LoVo (cell line): ENCODE measurements at regions not wholly inside any gene's neighbourhood (a gene's known extent, or its start where the extent isn't known, plus 50 kb on each side); places are given as distances from the start of the nearest gene placed in this dataset.

Experiments used
- DNase-seq: peaks from one replicate; pipeline ENCODE4 v3.0.0-alpha.2; 2016; ENCODE audit warnings: low spot score

DNA sequence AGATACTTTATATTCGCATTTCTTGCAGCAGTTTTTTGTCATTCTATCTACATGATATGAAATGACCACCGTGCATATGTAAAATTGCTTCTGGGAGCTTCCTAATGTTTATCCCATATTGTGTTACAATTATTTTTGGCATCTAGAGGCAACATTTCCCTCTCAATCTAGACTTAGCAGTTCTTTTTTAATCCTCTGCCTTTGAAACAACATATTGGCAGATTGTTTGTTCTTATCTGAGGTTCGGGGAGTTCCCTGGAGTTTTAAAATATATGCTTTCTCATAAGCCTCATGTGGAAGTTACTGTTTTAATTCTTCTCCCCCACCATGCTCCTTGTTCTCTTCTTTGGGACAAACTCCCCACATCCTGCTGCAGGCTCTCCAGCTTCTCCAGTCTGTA is 130.1 kb upstream of the SLC10A2 start:
- DNase-seq = no peak

DNA sequence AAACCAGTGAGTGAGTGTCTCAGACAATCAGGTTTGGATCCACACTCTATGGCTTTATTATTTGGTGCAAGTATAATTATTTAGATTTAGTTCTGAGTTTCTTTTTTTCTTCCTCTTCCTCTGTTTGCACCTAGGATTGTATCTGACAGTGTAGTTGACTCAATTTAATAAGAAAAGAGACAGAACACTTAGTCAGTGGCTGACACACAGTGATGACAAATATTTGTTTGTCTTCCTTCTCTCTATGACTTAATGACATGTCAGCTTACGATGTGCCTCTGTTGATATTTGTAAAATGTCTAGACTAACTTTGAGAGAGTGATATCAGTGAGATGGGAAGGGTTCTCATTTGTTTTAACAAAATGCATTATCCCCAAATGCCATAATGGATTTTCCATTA is 129.5 kb upstream of the SLC10A2 start:
- no peak for DNase-seq

GRCh38 chr13:103194871-103195270 is 128.7 kb upstream of the SLC10A2 start:
- no peak for DNase-seq

- DNase-seq = no peak
These were observed 126.4 kb upstream of the SLC10A2 start for GRCh38 chr13:103192511-103193135.

- no peak for DNase-seq
These were observed 124.6 kb upstream of the SLC10A2 start for GRCh38 chr13:103190841-103191240.

DNA sequence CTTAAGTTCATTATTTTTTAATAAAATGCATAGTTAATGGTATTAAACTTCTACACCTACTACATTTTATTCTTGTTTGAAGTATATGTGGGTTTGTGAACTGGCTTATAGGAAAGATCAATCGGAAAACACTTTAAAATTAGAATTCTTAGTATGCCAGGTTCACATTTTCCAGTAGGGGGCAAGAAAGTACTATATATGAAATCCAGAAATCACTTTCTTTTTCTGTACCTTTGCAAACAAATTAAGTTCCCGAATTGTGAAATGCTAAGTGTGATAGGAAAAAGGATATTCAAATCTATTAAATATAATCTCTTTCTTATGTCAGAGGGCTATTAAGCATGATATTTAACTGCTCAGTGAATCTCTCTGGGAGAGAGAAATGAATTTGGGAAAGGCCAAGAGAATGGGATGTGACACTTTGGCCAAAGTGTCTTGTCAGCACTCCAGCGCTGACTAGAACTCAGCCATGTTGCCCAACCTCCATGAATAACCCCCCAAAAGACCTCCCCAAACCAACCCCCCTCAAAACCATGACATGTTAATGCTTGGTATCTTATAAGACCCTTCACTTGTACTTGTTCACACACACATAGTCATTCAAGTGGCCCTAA is 122.6 kb upstream of the SLC10A2 start:
- peak; percentile 11 for DNase-seq

DNA sequence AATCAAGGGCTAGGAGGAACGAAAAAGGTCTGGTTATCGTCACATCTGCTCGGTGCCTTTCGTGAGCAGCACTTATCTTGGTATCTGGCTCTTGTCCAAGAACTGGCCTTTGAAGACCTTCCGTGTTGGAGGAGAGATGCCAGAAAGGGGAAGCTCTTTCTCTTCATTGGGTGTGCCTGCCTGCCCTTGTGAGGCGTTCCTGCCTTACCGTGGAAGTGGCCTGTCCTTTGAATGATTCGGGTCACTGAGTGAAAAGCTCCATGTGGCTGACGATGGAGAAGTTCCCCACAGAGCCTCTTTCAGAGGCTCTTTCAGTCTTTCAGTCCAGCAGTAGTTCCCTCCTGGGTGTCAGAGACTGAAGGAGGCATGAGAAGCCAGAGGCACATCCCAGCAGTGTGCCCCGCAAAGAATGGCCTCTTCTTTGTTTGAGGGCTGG is 121.5 kb upstream of the SLC10A2 start:
- DNase-seq = peak; percentile 7

DNA sequence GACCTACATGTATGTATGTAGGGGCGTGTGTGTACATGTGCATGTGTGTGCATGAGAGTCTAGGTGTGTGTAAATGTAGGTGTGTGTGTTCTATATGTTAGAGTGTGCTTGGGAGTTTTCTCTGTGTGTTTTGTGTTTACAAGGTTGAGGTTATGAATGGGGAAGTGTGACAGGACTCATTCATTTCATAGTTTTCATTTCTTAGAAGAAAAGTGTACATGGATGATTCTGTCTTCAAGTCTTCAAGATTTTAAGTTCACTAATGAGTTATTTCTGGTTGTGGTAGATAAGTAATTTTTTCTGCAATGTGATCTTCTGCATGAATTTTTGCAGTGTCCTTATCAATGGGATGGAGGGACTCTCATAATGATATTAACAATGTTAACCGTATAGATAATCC is 118.2 kb upstream of the SLC10A2 start:
- no peak for DNase-seq

DNA sequence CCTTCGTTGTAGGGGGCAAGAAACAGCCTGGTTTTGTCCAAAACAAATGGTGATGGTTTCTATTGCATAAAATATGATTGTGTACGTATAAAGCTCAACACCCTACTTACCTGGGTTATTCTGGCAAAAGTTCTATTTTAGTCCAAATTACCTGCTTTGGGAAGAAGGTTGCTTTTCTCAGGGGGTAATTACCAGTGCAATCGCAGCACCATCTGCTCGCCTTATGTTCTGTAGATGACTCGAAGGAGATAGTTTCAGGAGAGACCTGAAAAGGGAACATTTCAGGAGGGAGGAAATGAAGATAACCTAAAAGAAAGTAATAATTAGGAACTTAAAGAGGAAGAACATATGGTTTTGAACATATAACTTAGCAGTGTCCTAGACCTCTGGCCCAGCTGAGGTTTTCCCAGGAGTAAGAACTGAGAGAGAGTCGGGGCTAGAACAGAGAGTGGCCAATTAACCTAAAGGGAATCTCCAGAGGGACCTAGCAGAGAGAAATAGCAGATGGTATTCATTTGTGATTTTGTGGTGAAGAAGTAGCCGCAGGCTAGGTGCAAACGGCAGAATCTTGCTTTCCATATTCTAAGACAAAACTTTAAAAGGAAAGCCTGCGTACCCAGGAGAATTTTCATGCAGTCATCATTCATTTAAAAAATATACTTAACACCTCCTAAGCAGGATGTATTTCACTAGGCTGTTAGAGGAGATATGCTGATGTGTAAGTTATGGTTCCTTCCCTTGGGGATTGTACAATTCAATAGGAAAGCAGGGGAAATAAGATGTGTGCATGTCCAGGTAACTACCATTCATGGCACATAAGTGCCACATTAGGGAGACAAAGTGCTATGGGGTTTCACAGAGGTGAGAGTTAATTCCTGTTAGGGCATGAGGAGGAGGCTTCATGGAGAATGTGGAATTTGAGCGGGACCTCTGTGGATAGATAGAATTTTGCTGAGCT is 113.0 kb upstream of the SLC10A2 start:
- no peak for DNase-seq

GRCh38 chr13:103174966-103175365 is 108.7 kb upstream of the SLC10A2 start:
- DNase-seq = no peak

DNA sequence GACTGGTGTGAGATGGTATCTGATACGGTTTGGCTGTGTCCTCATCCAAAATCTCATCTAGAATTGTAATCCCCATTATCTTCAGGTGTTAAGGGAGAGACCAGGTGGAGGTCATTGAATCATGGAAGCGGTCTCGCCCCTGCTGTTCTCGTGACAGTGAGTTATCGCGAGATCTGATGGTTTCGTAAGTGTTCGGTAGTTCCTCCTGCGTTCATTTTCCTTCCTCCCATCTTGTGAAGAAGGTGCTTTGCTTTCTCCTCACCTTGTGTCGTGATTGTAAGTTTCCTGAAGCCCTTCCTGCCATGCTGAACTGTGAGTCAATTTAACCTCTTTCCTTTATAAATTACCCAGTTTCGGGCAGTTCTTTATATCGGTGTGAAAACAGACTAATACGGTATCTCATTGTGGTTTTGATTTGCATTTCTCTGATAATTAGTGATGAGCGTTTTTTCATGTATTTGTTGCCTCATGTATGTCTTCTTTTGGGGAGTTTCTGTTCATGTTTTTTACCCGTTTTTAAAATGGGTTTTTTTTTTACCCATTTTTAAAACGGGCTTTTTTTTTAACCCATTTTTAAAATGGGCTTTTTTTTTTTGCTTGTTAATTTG is 102.8 kb upstream of the SLC10A2 start:
- DNase-seq = no peak

GRCh38 chr13:103164251-103164650 is 98.0 kb upstream of the SLC10A2 start:
- DNase-seq = no peak

DNA sequence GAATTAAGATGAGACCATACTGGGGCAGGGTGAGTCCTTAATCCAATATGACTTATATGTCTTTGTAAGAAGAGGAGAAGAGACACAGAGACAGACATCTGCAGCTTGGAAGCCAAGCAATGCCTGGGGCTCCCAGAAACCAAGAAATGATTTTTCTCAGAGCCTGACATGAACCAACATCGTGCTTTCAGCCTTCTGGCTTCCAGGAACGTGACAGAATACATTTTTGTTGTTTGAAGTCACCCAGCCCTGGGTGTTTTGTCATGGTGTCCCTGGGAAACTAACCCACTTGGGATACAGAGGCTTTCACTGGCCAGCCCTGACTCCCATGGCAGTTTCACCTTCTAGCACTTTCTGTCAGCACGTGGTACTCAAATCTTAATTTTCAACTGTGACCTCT is 95.3 kb upstream of the SLC10A2 start:
- no peak for DNase-seq

DNA sequence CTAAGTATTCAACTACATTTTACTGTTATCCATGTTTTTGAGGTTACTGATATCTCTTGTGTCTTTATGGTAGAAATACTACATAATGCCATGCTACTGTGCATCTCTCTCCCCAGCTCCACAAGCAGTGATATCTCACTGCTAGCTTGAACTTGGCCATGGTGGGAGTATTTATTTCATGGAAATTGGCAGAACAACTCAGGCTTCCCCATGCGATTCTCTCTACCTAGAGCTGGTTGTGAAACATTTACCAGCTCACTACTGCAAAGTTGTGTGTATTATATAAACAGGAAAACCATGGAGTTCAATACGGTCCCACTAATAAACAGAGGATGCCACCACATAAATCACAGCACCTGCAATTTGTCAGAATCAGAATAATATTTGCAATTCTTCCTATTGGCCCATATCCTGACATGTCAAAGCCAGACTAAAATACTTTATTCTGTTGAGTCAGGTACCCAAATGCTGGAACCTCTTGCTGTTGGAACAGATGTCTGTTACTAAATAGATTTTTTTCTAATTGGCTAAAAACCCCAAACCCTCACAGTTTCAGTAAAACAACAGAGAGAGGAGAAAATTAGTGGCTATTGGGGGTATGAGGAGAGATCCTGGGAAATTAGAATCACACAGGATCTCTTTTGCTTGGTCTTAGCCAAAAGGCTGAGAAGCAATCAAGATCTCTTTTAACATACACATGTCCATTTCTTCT is 91.4 kb upstream of the SLC10A2 start:
- no peak for DNase-seq

GRCh38 chr13:103157016-103157415 is 90.8 kb upstream of the SLC10A2 start:
- no peak for DNase-seq

DNA sequence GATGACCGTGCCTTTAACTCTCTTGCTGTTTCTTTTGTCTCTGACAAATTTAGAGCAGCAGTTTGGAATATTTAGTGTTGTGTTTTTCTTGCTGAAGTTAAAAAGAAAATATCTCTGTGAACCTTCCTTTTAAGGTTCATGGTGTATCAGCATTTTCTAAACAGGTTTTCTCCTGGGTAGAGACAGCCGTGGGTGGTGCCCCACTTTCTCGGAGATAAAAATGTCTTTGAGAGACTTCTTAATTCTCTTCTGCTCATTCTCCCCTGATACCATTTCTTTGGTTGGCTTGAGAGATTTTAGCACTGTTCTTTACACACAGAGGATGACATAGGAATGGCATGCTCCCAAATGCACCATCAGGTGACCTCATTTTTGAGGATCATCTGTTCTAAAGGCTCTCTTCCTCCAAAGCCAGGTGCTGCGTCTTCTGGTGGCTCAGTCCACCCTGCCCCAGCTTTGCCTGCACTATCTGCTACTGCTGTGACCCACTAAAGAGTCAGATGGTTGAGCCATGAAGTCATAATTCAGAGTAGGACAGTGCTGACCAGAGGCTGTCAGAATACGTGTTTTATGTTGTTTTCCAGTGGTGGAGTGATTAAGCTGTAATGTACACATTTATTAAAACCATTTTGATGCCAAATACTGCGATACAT is 90.3 kb upstream of the SLC10A2 start:
- DNase-seq = no peak

DNA sequence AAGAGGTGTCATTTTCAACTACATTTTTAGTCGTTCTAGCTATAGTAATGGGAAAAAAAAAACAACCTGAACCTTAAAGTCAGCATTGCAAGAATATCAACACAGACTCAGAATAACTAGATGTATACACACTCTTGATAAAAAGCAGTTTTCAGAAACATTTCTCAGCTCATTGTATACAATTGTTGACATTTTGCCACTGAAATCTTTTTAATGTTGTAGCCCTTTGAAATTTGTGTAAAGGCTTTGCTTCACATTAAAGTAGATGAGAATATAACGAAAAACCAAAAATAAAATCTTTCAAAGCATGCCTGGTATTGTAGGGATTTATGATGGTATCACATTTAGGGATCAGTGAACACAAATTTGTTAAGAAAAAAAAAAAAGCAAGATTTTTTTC is 87.2 kb upstream of the SLC10A2 start:
- DNase-seq = no peak

- DNase-seq = no peak
These were observed 81.7 kb upstream of the SLC10A2 start for GRCh38 chr13:103147961-103148360.

DNA sequence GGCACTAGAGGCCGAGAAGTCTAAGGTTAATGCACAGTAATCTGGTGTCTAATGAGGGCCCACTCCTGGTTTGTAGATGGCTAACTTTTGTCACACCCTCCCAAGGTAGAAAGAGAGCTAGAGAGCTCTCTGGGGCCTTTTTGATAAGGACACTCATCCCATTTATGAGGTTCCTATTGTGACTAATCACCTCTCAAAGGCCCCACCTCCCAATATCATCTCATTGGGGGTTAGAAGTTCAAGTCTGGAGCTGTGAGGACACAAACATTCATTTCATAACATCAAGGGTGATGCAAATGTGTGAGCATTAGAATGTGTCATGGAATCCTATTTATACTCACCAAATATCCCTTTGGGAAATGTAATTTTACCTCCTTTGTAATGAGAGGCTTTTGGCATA is 79.2 kb upstream of the SLC10A2 start:
- no peak for DNase-seq

DNA sequence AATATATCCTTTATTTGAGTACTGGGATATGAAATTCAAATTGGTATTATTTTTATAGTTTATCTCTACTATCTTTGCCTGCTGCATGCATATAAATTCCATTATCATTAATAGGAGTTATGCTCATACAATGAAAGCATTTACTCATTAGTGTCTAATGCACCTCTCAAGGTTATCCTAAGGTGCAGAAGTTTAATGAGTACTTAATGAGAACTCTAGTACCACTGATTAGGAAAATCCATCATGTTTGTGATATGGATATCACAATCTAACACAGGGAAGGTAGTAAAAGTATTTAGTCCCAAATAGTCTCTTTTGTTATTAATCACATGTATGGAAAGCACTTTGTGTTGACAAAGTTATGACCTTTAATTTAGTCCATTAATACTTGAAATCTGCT is 77.2 kb upstream of the SLC10A2 start:
- no peak for DNase-seq

DNA sequence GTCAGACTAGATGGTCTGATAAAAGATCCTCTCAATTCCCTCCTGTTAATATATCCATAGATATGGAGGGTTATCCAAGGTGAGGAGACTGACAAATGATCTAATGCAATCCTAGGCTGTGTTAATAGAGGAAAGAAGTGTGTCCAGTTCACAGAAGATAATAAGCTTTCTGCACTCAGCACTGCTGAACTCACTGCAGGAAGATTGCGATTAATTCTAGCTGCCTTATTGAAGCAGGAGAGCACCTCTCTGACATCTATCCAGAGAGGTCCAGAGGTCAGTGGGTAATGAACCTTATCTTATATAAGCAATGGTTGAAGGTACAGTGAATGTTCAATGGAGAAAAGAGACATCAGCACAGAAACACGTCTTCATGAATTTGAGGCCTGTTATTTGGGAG is 75.9 kb upstream of the SLC10A2 start:
- no peak for DNase-seq
